Endothelial cell (in vitro differentiated cells): ENCODE measurements at regions not wholly inside any gene's neighbourhood (a gene's known extent, or its start where the extent isn't known, plus 50 kb on each side); places are given as distances from the start of the nearest gene placed in this dataset.

Experiments
- DNase-seq: peaks from one replicate; pipeline ENCODE4 v3.0.0; 2021; ENCODE audit warnings: low spot score
- H3K27ac Mint-ChIP-seq: one replicate; pipeline ENCODE4 v1.8.0; 2021; ENCODE audit warnings: mixed read lengths, inconsistent platforms; ENCODE audit not compliant: unreplicated experiment
- H3K27me3 Mint-ChIP-seq: one replicate; pipeline ENCODE4 v1.8.0; 2021; ENCODE audit warnings: mild to moderate bottlenecking, moderate library complexity, mixed read lengths, inconsistent platforms; ENCODE audit not compliant: unreplicated experiment
- H3K36me3 Mint-ChIP-seq: one replicate; pipeline ENCODE4 v1.8.0; 2021; ENCODE audit warnings: mild to moderate bottlenecking, low read depth, mixed read lengths, inconsistent platforms; ENCODE audit not compliant: unreplicated experiment
- H3K4me1 Mint-ChIP-seq: one replicate; pipeline ENCODE4 v1.8.0; 2021; ENCODE audit warnings: mild to moderate bottlenecking, mixed read lengths, inconsistent platforms; ENCODE audit not compliant: unreplicated experiment
- H3K4me3 Mint-ChIP-seq: one replicate; pipeline ENCODE4 v1.8.0; 2021; ENCODE audit warnings: mild to moderate bottlenecking, mixed read lengths, inconsistent platforms; ENCODE audit not compliant: unreplicated experiment
- H3K9me3 Mint-ChIP-seq: one replicate; pipeline ENCODE4 v1.8.0; 2021; ENCODE audit warnings: mixed read lengths, inconsistent platforms; ENCODE audit not compliant: unreplicated experiment
- TF ChIP-seq, protein P1 (sequence below): fragments of 200-600 bp; sonication (generic); IDR thresholded peaks from one replicate; pipeline ENCODE4 v1.5.0; 2021; ENCODE audit warnings: antibody characterized with exemption; ENCODE audit not compliant: unreplicated experiment

DNA sequence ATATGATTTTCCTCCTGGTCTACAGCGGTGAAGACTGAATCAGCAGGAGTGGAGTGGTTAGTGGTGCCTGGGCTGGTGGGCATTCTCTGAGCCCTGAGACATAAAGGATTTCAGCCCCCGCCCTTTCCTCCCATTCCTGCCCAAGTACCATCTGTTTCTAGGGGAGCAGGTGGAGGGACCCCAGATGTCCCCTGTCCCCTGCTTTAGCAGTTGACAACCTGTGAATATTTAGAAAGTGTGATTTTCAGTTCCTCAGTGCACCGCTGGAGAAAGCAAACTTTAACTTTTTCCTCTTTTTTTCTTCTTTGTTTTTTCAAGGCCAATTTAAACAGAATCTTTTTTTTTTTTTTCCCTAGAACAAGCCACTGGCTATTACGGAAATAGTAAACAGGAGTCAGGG, 163.8 kb upstream of the MYL2 start:
- Mint-ChIP-seq H3K27ac (no peak overlapping the region), H3K36me3 (no peaks in the 10 kb centered on the region), H3K4me1 (no peaks in the 10 kb centered on the region), H3K9me3 (no peaks in the 10 kb centered on the region), H3K4me3 (no peak overlapping the region), H3K27me3 (peaks cover 3% of the 10 kb centered on the region)
- TF ChIP-seq, protein P1, sequence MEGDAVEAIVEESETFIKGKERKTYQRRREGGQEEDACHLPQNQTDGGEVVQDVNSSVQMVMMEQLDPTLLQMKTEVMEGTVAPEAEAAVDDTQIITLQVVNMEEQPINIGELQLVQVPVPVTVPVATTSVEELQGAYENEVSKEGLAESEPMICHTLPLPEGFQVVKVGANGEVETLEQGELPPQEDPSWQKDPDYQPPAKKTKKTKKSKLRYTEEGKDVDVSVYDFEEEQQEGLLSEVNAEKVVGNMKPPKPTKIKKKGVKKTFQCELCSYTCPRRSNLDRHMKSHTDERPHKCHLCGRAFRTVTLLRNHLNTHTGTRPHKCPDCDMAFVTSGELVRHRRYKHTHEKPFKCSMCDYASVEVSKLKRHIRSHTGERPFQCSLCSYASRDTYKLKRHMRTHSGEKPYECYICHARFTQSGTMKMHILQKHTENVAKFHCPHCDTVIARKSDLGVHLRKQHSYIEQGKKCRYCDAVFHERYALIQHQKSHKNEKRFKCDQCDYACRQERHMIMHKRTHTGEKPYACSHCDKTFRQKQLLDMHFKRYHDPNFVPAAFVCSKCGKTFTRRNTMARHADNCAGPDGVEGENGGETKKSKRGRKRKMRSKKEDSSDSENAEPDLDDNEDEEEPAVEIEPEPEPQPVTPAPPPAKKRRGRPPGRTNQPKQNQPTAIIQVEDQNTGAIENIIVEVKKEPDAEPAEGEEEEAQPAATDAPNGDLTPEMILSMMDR: no peak
- no peak for DNase-seq

DNA sequence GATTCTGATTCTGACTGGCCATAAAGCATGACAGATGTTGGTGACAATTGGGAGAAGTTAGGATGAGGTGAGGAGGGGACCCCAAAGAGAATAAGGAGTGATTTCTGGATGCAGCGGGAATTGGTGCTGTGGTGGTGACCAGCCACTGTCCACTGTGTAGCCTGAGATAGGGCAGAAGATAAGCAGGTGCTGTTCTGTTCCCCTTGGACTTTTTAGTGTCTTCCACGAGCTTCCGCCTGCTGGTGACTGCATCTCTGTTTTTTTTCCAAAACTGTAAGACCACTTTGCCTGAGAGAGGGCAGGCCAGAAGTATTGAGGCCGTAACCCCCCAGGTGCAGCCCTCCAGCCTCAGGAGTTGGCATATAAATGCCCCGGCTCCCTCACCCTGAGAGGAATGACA, 161.2 kb upstream of the MYL2 start:
- TF ChIP-seq, protein P1: no peak
- no peak for DNase-seq
- Mint-ChIP-seq H3K9me3 (no peaks in the 10 kb centered on the region), H3K27ac (no peak overlapping the region), H3K36me3 (no peaks in the 10 kb centered on the region), H3K4me3 (no peak overlapping the region), H3K4me1 (no peaks in the 10 kb centered on the region), H3K27me3 (peaks cover 5% of the 10 kb centered on the region)

DNA sequence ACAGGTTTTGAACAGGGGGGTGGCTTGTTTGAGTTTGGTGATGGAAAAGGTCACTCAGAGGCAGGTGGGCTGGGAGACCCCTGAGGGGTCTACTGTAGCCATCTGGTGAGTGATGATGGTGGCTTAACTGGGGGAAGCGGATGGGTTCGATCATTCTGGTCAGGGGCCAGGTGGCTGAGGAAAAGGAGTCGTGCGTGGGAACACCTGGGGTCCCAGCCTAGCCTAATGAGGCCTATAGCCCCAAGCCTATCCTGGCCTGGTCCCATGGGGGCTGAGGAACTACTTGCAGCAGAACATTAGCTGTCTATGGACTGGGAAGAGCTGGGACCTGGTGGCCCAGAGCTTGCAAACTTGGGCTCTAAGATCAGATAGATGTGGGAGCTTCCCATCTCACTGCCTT, 158.4 kb upstream of the MYL2 start:
- Mint-ChIP-seq H3K4me1 (no peaks in the 10 kb centered on the region), H3K4me3 (no peak overlapping the region), H3K27me3 (peaks cover 8% of the 10 kb centered on the region), H3K27ac (no peak overlapping the region), H3K9me3 (no peaks in the 10 kb centered on the region), H3K36me3 (no peaks in the 10 kb centered on the region)
- TF ChIP-seq, protein P1: no peak
- no peak for DNase-seq

DNA sequence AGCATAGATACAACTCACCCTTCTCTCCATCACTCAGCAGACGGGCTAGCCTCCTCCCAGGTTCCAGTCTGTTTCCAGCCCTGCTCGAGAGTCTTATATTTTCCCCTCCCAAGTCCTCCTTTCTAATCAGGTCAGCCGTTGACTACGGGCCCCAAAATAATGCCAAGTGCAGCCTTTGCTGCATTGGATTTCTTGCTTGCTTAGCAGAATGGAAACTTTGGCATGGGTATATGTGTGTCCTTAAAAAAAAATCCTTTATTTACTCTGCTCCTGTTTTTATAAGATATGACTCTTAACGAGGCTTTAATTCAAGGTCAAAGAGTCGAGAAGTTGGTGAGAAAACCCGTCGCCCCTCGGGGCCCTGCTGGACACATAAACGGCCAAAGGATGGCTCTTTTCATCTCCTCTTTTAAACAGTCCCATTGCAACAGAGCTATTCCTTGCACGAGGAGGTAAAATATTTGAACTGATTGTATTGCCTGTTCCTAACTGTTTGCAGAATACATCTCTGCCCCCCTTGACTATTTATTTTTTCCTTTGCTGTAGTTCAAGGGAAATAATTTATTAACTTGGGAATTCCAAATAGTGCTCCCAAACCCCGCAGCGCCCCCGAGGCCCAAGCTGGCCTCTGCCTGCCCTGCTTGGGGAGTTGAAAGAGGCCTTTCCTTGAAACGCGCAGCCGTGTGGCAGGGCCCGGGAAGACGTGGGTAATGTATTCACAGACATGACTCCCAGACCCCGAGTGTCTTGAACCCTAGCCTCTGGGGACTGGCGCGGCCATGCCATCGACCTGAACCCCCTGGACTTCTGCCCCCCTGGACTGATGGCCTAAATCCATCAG, 156.5 kb upstream of the MYL2 start:
- Mint-ChIP-seq H3K4me1 (no peaks in the 10 kb centered on the region), H3K36me3 (no peaks in the 10 kb centered on the region), H3K4me3 (no peak overlapping the region), H3K9me3 (no peaks in the 10 kb centered on the region), H3K27me3 (peaks cover 5% of the 10 kb centered on the region), H3K27ac (no peak overlapping the region)
- TF ChIP-seq, protein P1: no peak
- no peak for DNase-seq

DNA sequence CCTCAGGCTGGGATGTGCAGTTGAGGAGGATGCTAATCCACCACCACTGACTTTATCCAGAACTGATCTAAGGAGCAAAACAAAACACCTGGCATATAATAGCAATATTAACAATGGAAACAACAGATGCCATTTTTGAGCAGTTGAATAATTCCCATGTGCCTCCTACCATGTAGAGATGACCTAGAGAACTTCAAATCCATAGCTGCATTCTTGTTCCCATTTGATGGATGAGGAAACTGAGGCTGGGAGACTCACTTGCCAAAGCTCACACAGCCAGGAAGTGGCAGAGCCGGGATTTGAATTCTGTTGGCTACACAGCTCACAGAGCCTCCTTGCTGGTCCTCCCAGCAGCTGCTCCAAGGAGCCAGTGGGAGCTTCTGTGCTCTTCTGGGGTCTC, 155.8 kb upstream of the MYL2 start:
- Mint-ChIP-seq H3K27ac (no peak overlapping the region), H3K4me3 (no peak overlapping the region), H3K4me1 (no peaks in the 10 kb centered on the region), H3K9me3 (no peaks in the 10 kb centered on the region), H3K36me3 (no peaks in the 10 kb centered on the region), H3K27me3 (peaks cover 5% of the 10 kb centered on the region)
- TF ChIP-seq, protein P1: no peak
- no peak for DNase-seq
